GM19324 (cell line): ENCODE measurements at regions not wholly inside any gene's neighbourhood (a gene's known extent, or its start where the extent isn't known, plus 50 kb on each side); places are given as distances from the start of the nearest gene placed in this dataset.
A peak's percentile ranks its signal among the peaks of the same experiment; 100 is the strongest.

ENCODE experiments used
- ATAC-seq: cut with Tn5 transposase; IDR thresholded peaks from one replicate; pipeline ENCODE4 v1.9.1; 2021; ENCODE audit warnings: mild to moderate bottlenecking, moderate library complexity; ENCODE audit not compliant: unreplicated experiment, low FRiP score

DNA sequence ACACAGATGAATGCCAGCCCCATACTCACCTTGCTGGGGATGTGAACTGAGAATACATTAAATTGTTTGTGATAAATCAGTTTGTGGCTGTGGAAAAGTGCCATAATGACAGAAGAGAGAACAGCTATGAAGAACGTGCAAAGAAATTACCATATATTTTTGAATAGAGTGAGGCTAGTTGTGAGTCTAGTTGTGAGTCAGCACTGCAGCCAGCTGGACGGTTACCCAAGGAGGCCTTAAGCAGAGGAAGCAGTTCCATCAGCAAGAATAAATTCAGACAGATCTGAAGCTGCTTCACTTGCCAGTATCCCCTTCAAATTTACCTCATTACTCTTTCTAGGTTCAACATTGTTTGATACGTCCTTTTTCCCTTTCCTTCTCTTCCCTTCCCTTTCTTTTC, 446.0 kb downstream of the MTRR start:
- no peak for ATAC-seq

DNA sequence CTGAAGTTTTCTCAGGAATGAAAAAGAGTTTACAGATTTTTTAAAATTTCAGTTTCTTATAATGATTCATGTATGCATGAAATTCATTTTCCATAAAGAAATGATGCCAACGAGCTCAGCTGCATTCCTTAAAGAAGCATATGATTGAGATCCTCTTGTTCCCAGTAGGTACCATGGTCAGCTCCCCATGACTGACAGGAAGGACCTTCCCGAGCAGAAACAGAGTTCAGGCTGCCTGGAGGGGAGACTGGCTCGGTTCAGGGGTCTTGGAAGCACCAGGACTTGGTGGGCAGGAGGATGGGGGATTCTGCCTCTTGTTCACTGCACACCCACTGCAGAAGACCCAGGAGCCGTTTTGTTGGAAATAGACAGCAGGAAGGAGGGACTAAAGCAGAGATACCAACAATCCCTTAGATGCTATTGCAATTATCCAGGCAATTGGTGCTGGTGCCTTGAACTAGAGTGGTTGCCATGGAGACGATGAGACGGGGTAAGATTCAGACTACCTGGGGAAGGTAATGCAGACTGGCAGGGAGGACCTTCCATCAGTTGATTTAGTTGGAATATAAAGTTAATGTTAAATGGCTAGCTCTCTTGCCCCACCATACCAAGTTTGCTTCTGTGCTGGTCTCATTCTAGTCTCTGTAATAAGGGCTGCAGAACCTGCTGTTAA, 447.8 kb downstream of the MTRR start:
- ATAC-seq: no peak

DNA sequence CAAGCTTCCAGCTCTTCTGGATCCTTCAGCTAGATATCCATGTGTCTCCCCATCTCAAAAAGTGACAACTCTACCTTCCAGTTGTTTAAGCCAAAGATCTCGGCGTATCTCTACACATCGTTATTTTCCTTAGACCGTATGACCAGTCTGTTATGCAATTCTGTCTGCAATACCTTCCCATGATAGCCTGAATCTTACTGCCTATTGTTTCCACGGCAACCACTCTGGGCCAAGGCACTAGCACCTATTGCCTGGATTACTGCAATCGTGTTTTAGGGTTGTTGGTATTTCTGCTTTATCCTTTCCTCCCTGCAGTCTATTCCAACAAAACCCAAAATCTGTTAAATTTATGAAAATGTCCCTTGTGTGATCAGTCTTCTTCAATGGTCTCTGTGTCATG, 448.4 kb downstream of the MTRR start:
- ATAC-seq: no peak

DNA sequence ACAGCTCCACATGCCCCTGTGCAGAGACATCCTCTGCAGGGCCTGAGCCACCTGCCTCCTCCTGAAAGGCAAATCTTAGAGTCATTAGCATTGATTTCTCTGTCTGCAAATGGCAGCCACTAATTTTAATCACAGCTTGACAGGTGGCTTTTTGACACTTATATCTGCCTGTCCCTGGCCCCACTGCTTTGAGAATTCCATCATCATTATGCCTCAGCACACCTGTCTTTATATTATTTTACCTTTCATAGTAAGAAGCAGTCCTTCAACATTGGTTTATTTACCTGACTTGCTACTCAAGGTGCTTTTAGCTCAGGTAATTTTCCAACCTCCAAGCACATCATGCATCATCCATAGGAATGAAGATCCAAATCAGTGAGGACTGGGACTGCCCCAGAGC, 451.3 kb downstream of the MTRR start:
- ATAC-seq: no peak

DNA sequence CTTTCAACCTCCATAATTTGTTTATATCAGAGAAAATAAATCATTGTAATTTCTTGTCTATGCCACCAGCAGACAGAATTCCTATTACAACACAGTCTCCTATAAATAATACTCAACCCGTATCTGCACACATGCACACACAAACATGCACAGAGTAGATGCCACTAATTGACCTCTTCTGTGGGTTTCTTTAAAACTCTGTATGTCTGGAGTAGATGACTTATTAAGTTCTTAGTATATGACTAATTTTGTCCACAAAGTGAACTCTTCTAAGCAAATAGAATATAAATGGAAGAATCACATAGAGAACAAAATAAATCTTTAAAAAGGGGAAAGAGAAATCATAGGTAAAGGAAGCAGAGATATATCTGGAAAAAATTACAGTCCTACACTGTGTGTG, 452.3 kb downstream of the MTRR start:
- no peak for ATAC-seq

DNA sequence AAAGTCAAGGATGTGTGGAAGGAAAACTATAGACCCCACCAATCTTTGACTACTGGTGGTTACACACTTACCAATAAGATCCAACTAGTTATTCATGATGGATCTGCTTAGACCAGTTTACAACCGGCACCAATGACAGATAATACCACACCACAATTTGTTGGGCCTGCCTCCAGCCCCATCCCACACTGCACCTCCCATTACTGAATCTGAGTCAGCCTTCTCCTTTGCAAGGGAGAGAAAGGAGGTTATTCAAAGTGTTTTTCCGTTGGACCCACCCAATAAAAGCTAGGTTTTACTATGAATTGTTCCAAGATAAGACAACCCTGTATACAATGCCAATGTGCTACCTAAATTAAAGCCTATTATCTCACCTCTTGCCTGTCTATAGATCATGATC, 453.5 kb downstream of the MTRR start:
- ATAC-seq: no peak

DNA sequence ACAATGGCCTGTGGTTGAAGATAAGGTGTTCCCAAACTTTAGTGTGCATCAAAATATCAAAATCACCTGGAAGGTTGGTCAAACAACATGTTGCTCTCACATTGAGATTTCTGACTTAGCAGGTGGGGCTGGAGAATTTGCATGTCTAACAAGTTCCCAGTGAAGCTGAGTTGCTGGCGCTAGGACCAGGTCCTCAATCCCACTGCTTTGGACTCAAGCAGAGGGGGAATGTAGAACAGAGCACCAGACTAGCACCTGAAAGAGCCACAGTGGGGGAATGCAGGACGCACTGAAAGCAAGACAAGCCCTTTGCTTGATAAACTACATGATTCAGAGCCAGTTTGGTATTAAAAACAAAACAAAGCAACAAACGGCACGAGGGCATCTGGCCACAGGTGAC, 458.1 kb downstream of the MTRR start:
- no peak for ATAC-seq

DNA sequence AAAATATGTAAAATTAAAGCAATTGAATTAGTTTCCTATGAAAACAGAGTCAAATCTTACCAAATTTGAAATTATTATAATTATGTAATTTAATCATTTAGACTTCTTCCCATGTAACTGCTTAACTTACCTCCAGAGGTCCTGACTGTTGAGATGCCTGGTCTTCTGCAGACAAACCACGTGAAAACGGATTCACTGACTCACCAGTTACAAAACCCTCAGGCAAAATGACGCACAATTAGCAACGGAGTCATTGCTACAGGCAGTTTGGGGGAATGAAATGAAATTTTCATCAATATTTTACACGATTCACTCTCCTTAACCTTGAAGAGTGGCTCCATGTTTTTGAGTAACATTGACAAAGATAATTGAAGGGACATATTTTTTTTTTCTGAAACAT, 460.8 kb downstream of the MTRR start:
- no peak for ATAC-seq

DNA sequence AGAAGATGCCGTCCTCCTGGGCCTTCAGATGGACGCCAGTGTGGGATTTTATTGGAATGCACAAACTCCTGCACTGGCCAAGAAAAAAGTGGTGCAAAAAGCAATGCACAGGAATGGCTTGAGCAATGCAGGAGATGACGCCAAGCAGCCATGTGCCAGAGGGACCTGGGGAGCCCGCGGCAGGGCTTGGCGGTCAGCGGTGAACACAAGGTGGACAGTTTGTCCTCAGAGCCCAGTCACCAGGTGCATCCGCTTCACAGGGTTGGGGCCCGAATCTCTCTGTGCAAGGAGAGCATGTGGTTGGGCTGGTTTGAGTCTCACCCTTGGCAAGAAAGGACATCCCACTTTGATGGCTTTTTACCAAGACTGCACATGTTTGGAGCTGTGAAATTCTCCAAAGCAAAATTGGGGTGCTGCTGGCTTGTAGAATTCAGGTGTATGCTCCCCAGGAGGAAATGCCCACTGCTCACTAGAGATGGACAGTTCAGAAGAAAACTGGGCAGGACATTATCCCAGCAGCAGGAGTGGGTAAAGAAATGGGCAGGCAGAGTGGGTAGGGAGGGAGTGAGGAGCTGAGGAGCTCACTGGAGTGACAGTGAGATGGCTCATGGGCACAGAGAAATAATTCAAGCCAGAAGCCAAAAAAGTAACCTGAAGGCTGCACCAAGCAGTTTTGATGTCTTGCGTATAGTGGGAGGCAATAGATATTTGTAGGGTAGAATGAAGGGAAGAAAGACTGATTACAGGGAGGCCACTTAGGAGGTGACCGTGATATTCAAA, 463.9 kb downstream of the MTRR start:
- ATAC-seq: no peak

DNA sequence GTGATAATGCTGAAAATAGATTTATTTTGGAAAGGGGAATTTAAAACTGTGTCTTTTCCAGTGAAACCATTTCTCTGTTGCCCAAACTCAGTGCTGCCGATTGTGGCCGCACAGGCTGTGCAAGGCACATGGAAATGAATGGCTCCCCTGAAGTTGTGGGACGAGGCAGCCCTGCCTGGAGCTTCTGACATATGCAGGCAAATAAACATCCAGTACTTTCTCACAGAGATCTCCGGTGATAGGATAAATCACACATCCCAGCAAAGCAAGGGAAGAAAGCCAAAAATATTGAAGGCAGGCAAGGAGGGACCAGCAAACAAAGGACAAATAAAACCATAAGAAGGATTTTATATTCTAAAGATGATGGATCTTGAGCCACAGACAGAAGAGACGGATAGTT, 464.5 kb downstream of the MTRR start:
- ATAC-seq: no peak

DNA sequence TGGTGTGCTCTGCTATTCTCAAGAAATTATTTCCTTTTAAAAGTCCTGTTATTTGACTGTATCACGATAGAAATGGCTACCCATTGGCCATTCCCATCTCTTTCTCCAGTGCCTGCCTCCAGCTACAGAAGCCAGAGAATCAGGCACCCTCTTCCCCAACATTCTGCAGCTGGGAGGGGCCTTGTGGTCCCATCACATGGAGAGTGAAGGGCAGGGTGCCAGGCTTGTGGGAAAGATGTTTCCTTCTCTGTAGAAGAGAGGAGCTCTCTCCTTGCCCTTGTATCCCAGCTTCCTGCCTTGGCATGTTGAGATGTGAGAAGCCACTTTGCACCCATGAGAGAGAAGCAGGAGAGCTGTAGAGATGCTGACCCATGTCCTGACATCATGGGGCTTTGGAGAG, 465.0 kb downstream of the MTRR start:
- no peak for ATAC-seq

DNA sequence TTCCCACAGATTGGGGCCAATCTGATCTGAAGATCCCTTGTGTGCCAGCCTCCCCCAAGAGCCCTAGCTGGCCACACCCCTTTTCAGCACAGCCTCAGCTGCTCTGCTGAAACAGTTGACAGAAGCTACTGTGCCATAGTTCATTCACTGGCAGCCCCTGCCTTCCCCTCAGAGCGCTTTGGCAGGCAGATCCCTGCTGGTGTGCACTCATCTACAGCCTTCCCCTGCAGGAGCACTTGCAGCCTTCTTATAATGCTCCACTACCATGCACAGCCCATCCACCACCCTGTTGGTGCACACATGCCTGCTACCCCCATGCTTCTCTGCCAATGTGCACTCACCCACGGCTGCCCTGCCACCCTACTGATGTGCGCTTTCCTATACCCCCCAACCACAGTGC, 471.3 kb downstream of the MTRR start:
- ATAC-seq: no peak

DNA sequence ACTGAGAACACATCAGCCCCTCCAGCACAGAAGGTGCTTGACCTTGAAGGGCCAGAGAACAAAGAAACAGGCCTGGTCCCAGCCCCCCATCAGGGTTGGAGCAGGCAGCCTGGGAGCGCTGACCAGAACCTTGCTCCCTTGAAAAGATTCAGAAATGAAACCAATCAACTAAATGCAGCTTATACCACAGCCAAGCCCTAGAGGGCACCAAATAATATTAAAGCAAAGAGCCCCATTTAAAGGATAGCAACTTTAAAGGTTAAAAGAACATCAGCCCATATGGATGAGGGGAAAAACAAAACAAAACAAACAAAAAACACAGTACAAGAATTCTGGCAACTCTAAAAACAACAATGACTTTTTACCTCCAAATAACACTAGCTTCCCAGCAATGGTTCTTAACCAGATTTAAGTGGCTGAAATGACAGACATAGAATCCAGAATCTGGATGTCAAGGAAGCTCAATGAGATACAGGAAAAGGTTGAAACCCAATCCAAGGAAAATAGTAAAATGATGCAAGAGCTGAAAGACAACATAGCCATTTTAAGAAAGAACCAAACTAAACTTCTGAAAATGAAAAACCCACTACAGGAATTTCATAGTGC, 471.9 kb downstream of the MTRR start:
- no peak for ATAC-seq

DNA sequence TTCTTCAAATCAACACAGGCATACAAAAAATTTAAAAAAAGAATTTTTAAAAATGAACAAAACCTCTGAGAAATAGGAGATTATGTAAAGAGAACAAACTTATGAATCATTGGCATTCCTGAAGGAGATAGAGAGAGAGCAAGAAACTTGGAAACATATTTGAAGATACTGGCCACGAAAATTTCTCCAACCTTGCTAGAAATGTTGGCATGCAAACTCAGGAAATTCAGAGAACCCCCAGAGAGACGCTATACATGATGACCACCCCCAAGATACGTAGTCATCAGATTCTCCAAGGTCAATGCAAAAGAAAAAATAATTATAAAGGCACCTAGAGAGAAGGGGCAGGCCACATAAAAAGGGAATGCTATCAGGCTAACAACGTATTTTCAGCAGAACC, 472.5 kb downstream of the MTRR start:
- ATAC-seq: no peak

DNA sequence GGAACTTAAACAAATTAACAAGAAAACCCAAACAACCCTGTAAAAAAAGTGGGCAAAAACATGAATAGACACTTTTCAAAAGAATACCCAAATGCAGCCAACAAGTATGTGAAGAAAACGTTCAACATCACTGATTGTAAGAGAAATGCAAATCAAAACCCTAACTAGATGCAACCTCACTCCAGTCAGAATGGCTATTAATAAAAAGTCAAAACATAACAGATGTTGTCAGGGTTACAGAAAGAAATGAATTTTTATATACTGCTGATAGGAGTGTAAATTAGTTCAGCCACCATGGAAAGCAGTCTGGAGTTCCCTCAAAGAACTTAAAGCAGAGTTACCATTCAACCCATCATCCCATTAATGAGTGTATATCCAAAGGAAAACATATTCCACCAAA, 479.0 kb downstream of the MTRR start:
- no peak for ATAC-seq

DNA sequence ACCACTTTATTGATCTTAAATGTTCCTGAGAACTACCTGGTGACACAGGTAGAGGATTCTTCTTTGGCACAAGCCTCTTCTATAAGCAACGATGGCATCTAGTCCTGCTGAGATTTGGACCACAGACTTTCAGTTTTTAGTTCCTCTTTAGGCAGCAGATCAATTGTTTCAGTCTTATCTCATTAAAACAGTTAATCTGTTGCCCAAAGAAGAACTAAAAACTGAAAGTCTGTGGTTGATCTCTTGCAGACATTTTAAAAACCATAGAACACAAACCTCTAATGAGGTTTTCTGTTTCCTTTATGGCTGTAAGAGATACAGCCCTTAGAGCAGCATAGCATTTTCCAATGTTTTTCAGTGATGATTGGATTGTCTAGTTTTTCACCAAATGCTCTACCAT, 480.9 kb downstream of the MTRR start:
- peak; percentile 59 for ATAC-seq

DNA sequence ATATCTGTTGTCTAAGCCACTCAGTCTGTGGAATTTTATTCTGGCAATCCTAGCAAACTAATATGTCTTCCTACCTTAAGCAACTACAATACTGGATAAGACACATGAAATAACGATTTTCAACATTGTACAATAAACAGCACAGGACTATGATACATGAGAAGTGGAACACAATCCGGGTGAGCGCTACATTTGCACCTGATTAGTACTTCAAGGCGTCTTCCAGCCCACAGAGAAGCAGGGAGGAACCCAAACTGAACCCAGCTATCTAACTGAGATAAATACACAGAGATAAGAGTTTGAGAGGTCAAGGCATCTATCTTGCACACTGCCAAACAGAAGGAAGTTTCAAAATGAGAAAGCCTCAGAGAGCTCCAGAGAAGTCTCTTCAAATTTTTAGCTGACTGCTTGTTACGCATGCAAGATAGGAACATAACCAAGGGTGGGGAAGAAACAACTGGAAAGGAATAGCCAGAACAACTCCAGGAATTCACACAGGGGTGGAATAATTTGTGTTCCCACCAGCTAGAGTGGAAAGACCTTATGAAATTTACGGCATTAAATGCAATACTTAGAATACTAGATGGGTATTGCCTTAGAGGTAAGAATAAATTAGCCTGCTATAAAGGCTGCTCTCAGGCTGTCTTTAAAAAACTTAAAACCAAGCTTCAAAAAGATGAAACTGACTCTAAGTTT, 481.8 kb downstream of the MTRR start:
- ATAC-seq: no peak

DNA sequence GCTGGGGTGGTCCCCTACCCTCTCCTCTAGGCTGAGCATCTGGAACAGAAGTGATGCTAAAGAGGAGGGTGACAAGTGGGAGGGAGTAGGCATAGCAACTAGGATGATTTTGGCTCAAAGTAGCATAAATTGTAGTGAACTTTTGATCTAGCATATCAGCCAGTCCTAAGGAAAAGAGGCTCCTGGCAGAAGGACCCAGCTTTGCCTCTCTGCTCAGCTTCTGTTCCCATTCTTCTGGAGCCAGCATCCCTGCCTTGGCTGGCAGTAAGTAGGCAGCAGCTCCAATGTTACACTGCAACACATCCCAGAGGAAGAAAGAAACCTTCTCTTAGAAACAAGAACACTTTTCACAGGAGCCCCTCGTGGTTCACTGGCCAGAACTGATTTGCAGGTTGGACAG, 487.0 kb downstream of the MTRR start:
- ATAC-seq: no peak

DNA sequence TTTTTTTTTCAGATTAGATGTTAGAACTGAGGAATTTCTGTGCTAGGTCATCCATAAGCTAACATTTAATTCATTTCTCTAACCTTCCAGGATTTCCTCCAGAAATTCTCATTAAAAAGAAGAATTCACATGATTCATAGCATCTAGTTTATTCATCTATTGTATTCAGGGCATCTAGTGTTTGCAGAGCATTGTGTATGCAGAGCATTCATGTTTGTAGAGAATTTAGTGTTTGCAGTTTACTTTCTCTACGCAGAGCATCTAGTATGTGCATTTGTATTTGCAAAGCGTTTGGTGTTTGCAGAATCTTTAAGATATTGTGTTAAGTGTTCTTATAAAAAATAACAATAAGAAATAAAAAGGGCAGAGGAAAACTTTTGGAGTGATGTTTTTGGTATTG, 491.1 kb downstream of the MTRR start:
- ATAC-seq: no peak

DNA sequence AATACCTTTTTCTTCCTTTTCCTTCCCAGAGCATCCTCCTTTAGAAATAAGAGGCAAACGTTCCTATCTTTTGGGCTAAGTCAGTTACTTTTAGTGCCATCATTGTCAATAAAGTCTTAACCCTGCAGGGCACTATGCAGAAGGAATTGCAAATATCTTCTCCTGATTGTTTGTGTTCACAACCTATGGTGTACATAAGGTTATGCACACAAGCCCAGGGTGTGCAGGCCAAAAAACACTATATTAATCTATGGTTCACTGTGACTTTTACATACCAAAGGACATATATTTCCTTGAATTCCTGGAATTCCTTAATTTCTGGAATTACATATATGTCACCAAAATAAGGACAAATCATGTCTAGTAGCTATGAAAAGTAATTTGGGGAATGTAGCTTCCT, 493.5 kb downstream of the MTRR start:
- no peak for ATAC-seq

DNA sequence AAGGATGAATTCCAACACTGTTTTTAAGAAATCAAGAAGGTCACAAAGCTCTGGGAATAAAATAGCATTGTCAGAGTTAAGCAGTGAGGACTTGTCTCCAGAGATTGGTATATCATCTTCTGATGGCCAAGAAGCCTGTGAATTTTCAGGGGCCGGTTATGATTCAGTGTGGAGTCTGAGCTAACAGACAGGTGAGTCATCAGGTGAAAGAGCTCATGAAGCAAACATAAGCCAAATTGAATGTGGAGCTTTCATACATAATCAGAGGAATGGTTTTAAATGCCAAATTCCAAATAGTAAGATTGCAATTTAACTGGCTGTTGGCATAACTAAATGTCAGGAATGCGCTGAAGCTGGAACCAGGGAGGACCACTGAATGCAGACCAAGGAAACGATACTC, 494.2 kb downstream of the MTRR start:
- ATAC-seq: no peak
